ENCODE measurements at regions not wholly inside any gene's neighbourhood (a gene's known extent, or its start where the extent isn't known, plus 50 kb on each side); places are given as distances from the start of the nearest gene placed in this dataset.

- no peaks in the 10 kb centered on the region for H3K36me3 ChIP-seq (ENCODE audit: control insufficient read depth in 2 of 2, insufficient read depth in 1 of 2, low read length in 2 of 2)
- H3K4me3 ChIP-seq (ENCODE audit: low read depth, low read length), result no peak overlapping the region
- TF ChIP-seq TSHZ1 (tag by site-specific recombination; IDR thresholded peaks at IDR 0.05; ENCODE audit: borderline replicate concordance) (no peak), ATF2 (tag by site-specific recombination; IDR thresholded peaks at IDR 0.05; ENCODE audit: low read depth) (no peak), ZNF791 (tag by site-specific recombination; IDR thresholded peaks at IDR 0.05) (no peak), HOXD13 (CRISPR knock-in tag; IDR thresholded peaks at IDR 0.05; ENCODE audit: borderline replicate concordance) (no peak), ZNF26 (tag by site-specific recombination; IDR thresholded peaks at IDR 0.05) (no peak), ZBTB49 (tag by site-specific recombination; IDR thresholded peaks at IDR 0.05; ENCODE audit: low read depth) (no peak), BCL11A (tag by site-specific recombination; IDR thresholded peaks at IDR 0.05; ENCODE audit: low read depth) (no peak), ZNF488 (tag by site-specific recombination; IDR thresholded peaks at IDR 0.05) (no peak), ZBTB10 (tag by site-specific recombination; IDR thresholded peaks at IDR 0.05) (no peak), ZNF704 (tag by site-specific recombination; IDR thresholded peaks at IDR 0.05) (no peak), ZNF341 (tag by site-specific recombination; IDR thresholded peaks at IDR 0.05; ENCODE audit: low read depth) (no peak), ZBTB1 (tag by site-specific recombination; IDR thresholded peaks at IDR 0.05) (no peak), ZNF148 (tag by site-specific recombination; IDR thresholded peaks at IDR 0.05; ENCODE audit: borderline replicate concordance) (no peak), ZNF555 (tag by site-specific recombination; conservative IDR thresholded peaks at IDR 0.05) (no peak), ZNF112 (tag by site-specific recombination; IDR thresholded peaks at IDR 0.05) (no peak), PRDM1 (tag by site-specific recombination; IDR thresholded peaks at IDR 0.05) (no peak), ZBTB8A (tag by site-specific recombination; IDR thresholded peaks at IDR 0.05) (no peak), ZNF19 (tag by site-specific recombination; IDR thresholded peaks at IDR 0.05; ENCODE audit: low read depth) (no peak), ZBTB20 (tag by site-specific recombination; IDR thresholded peaks at IDR 0.05) (no peak)
- H3K4me1 ChIP-seq (ENCODE audit: control insufficient read depth, insufficient read depth, low read length), result no peaks in the 10 kb centered on the region
- CTCF ChIA-PET, result interaction anchor here (0.6 kb wide), 1 partner anchor 446 kb away, joined by 4 read pairs; no protein-coding TSS in a partner anchor
- no peaks in the 10 kb centered on the region for H3K9me3 ChIP-seq (ENCODE audit: control insufficient read depth, insufficient read depth, low read depth, low read length)
- POLR2A ChIA-PET, result interaction anchor here (1.9 kb wide), 1 partner anchor 52 kb away, joined by 5 read pairs; the partner anchor contains the start of gene BMP2
- no peak overlapping the region for H3K27ac ChIP-seq (ENCODE audit: extremely low read depth, low read depth, low read length)
Measured at GRCh38 chr20:6715401-6715941, 52.0 kb upstream of the BMP2 start.
